ENCODE measurements at regions not wholly inside any gene's neighbourhood (a gene's known extent, or its start where the extent isn't known, plus 50 kb on each side); places are given as distances from the start of the nearest gene placed in this dataset.

DNA sequence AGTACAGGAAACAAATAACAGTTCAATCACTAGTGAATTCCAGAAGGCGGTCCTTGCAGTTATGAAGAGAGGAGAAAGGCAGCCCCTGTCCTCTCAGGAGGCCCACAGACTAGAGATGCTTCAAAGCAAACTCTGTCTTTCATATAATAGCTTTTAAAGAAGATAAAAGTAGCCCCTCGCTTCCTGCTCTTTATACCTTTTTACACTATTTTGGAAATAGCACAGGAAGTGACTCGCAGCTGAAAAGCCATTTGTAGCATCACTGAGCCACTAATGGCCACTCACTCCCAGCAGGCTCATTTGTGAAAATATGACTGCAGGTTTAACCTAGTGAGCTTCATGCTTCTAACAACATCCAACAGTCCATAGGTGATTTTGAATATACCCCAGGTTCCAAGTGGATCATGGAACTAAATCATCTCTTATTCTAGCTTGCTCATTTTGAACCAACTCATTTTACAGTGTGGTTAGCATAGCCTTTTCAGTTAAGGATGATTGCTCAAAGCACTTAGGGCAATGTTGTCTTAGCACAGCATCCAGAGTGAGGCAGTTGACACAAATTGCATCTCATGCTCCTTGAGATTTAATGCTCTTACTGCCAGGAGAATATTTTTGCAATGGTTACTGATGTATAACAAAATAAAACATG lies 136.0 kb upstream of the NRSN1 start:
- no peak for TF ChIP-seq GATA3 (IDR thresholded peaks at IDR 0.05; ENCODE audit: low read depth, low read length)
- TF ChIP-seq GATA2 (IDR thresholded peaks at IDR 0.05; ENCODE audit: low read depth, low read length): no peak
